HG02840 (cell line): ENCODE measurements at regions not wholly inside any gene's neighbourhood (a gene's known extent, or its start where the extent isn't known, plus 50 kb on each side); places are given as distances from the start of the nearest gene placed in this dataset.

ENCODE experiments used
- ATAC-seq: cut with Tn5 transposase; IDR thresholded peaks from one replicate; pipeline ENCODE4 v1.9.1; 2021; ENCODE audit warnings: mild to moderate bottlenecking, moderate library complexity, moderate number of reproducible peaks; ENCODE audit not compliant: unreplicated experiment, low FRiP score

- no peak for ATAC-seq
Measured at GRCh38 chr1:209527372-209527771, 56.1 kb upstream of the CAMK1G start.

- no peak for ATAC-seq
Measured at GRCh38 chr1:209527993-209528717, 55.4 kb upstream of the CAMK1G start.

GRCh38 chr1:209529233-209529632 is 54.3 kb upstream of the CAMK1G start:
- no peak for ATAC-seq

- no peak for ATAC-seq
Measured at GRCh38 chr1:209531006-209531405, 52.5 kb upstream of the CAMK1G start.

GRCh38 chr1:209531549-209531948 is 52.0 kb upstream of the CAMK1G start:
- ATAC-seq = no peak
